Astrocyte (in vitro differentiated cells and primary cell): ENCODE measurements at regions not wholly inside any gene's neighbourhood (a gene's known extent, or its start where the extent isn't known, plus 50 kb on each side); places are given as distances from the start of the nearest gene placed in this dataset.

Experiments
- DNase-seq: peaks from one replicate; pipeline ENCODE4 v3.0.0-alpha.2; 2010; ENCODE audit warnings: low read depth
- FAIRE-seq: peaks from 2 replicates; lab custom pipeline; 2011; peaks lifted over from hg19 to GRCh38; lab: Jason Lieb, UNC
- H2AFZ ChIP-seq: 2 replicates; pipeline ENCODE4 v1.6.0; 2012; ENCODE audit warnings: low read depth, low read length, inconsistent platforms
- H3K27ac ChIP-seq: 2 replicates; pipeline ENCODE4 v1.5.1; 2011; ENCODE audit warnings: low read depth, low read length, inconsistent platforms
- H3K27me3 ChIP-seq: 2 replicates; pipeline ENCODE4 v1.6.0; 2011; ENCODE audit warnings: low read length, inconsistent platforms; ENCODE audit not compliant: insufficient read depth
- H3K36me3 ChIP-seq: 2 replicates; pipeline ENCODE4 v1.5.1; 2011; ENCODE audit warnings: low read length, inconsistent platforms; ENCODE audit not compliant: insufficient read depth
- H3K4me1 ChIP-seq: 2 replicates; pipeline ENCODE4 v1.5.1; 2011; ENCODE audit warnings: low read length, inconsistent platforms; ENCODE audit not compliant: insufficient read depth
- H3K4me2 ChIP-seq: 2 replicates; pipeline ENCODE4 v1.6.0; 2012; ENCODE audit warnings: low read length, inconsistent platforms
- H3K4me3 ChIP-seq: 2 replicates; pipeline ENCODE4 v1.5.1; 2011; ENCODE audit warnings: low read depth, mild to moderate bottlenecking, low read length, inconsistent platforms; ENCODE audit not compliant: insufficient read depth
- H3K79me2 ChIP-seq: 2 replicates; pipeline ENCODE4 v1.6.0; 2012; ENCODE audit warnings: mild to moderate bottlenecking, low read length, inconsistent platforms; ENCODE audit not compliant: insufficient read depth
- H3K9ac ChIP-seq: 2 replicates; pipeline ENCODE4 v1.6.0; 2012; ENCODE audit warnings: mild to moderate bottlenecking, low read length, inconsistent platforms
- H3K9me3 ChIP-seq: 2 replicates; pipeline ENCODE4 v1.5.1; 2012; ENCODE audit warnings: low read depth, mild to moderate bottlenecking, low read length, inconsistent platforms; ENCODE audit not compliant: insufficient read depth
- H4K20me1 ChIP-seq: 2 replicates; pipeline ENCODE4 v1.6.0; 2012; ENCODE audit warnings: low read length, inconsistent platforms; ENCODE audit not compliant: insufficient read depth
- H3K27ac Mint-ChIP-seq: one replicate; pipeline ENCODE4 v1.8.0; 2021; ENCODE audit warnings: mild to moderate bottlenecking, mixed read lengths; ENCODE audit not compliant: unreplicated experiment
- H3K27me3 Mint-ChIP-seq: one replicate; pipeline ENCODE4 v1.8.0; 2021; ENCODE audit warnings: low read depth, mixed read lengths; ENCODE audit not compliant: unreplicated experiment
- H3K36me3 Mint-ChIP-seq: one replicate; pipeline ENCODE4 v1.8.0; 2021; ENCODE audit warnings: low read depth, mixed read lengths; ENCODE audit not compliant: unreplicated experiment
- H3K4me1 Mint-ChIP-seq: one replicate; pipeline ENCODE4 v1.8.0; 2021; ENCODE audit warnings: low read depth, mixed read lengths; ENCODE audit not compliant: unreplicated experiment
- H3K4me3 Mint-ChIP-seq: one replicate; pipeline ENCODE4 v1.8.0; 2021; ENCODE audit warnings: mild to moderate bottlenecking, moderate library complexity, mixed read lengths; ENCODE audit not compliant: unreplicated experiment
- H3K9me3 Mint-ChIP-seq: one replicate; pipeline ENCODE4 v1.8.0; 2021; ENCODE audit warnings: mild to moderate bottlenecking, mixed read lengths; ENCODE audit not compliant: unreplicated experiment
- CTCF ChIP-seq: IDR thresholded peaks from 2 replicates; pipeline ENCODE4 v1.5.1; 2011; ENCODE audit warnings: low read depth, mild to moderate bottlenecking, inconsistent platforms, low read length, moderate library complexity; ENCODE audit not compliant: insufficient read depth
- EZH2 ChIP-seq: IDR thresholded peaks from 2 replicates; pipeline ENCODE4 v1.6.1; 2012; ENCODE audit warnings: mild to moderate bottlenecking, low read length, inconsistent platforms; ENCODE audit not compliant: insufficient read depth

DNA sequence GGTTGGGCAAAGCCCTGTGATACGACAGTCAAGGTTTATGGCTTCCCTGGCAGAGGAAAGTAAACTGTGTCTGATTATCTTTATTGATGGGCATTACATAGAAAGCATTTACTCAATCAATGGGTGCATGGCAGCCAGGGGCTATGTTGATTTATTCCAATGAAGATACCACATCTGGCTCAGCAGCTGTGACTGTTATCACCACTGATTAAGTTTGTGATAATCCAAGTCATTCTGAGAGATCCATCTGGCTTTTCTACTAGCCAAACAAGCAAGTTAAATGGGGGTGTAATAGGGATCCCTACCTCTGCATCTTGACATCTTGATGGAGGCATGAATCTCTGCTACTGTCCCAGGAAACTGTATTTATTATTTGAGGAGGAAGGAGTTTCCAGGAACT is 86.7 kb downstream of the KLF6 start:
- Histone ChIP-seq H3K9me3 (no peaks in the 10 kb centered on the region), H3K4me3 (no peak overlapping the region), H3K4me2 (no peak overlapping the region), H3K4me1 (no peaks in the 10 kb centered on the region), H3K79me2 (no peaks in the 10 kb centered on the region), H3K27ac (no peak overlapping the region), H4K20me1 (no peaks in the 10 kb centered on the region), H2AFZ (no peak overlapping the region), H3K36me3 (no peaks in the 10 kb centered on the region), H3K27me3 (no peaks in the 10 kb centered on the region), H3K9ac (no peak overlapping the region)
- DNase-seq (no peak), FAIRE-seq (no peak)
- Mint-ChIP-seq H3K27ac (no peak overlapping the region), H3K4me1 (peaks cover 10% of the 10 kb centered on the region), H3K27me3 (peaks cover 3% of the 10 kb centered on the region), H3K9me3 (peaks cover 2% of the 10 kb centered on the region), H3K4me3 (no peak overlapping the region), H3K36me3 (peaks cover 2% of the 10 kb centered on the region)
- TF ChIP-seq EZH2, result no peak
- no peak for TF ChIP-seq CTCF

GRCh38 chr10:3693698-3694080 is 91.3 kb downstream of the KLF6 start:
- no peaks in the 10 kb centered on the region for H3K79me2 ChIP-seq

More at GRCh38 chr10:3693698-3694080, 91.3 kb downstream of the KLF6 start:
- Histone ChIP-seq H3K4me2 (no peak overlapping the region), H3K9ac (no peak overlapping the region), H3K4me3 (no peak overlapping the region), H3K9me3 (no peaks in the 10 kb centered on the region), H3K36me3 (no peaks in the 10 kb centered on the region), H2AFZ (no peak overlapping the region), H3K4me1 (peaks cover 13% of the 10 kb centered on the region), H3K27ac (no peak overlapping the region), H4K20me1 (no peaks in the 10 kb centered on the region), H3K27me3 (no peaks in the 10 kb centered on the region)
- Mint-ChIP-seq H3K36me3 (peaks cover 2% of the 10 kb centered on the region), H3K27ac (no peak overlapping the region), H3K27me3 (peaks cover 1% of the 10 kb centered on the region), H3K4me1 (peaks cover 26% of the 10 kb centered on the region), H3K9me3 (peaks cover 3% of the 10 kb centered on the region), H3K4me3 (no peak overlapping the region)
- TF ChIP-seq EZH2 (no peak), CTCF (no peak)
- DNase-seq (no peak), FAIRE-seq (no peak)
